ENCODE measurements at regions not wholly inside any gene's neighbourhood (a gene's known extent, or its start where the extent isn't known, plus 50 kb on each side); places are given as distances from the start of the nearest gene placed in this dataset.

DNA sequence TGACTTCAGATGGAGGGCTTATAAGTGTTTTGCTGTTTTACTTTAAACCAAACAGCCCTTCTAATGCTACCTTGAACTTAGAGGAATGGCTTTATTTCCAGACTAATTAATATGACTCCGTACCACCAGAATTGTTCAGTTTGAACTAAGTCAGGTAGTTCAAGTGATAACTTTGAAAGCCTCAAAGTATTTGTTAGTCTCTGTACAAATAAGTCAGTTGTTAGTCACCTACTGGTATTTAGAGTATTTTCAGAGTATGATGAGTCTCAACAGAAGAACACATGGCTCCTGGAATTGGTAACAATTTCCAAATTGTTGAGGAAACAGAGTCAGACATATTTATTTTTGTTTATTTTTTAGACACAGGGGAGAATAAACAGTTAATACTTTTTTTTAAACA is 381.8 kb upstream of the NRXN1 start:
- ATAC-seq: no peak
- Histone ChIP-seq H3K4me3 (no peak overlapping the region), H3K27ac (no peak overlapping the region), H3K4me2 (no peak overlapping the region), H3K9me3 (peaks cover 24% of the 10 kb centered on the region), H3K4me1 (no peaks in the 10 kb centered on the region)
- CTCF ChIA-PET: no interaction called here
- no peak for FAIRE-seq
- POLR2A ChIA-PET: no interaction called here
- TF ChIP-seq CBX8 (IDR thresholded peaks at IDR 0.05): no peak
- no peak for TF ChIP-seq TP53 (CRISPR knock-in tag; IDR thresholded peaks at IDR 0.05)
- TF ChIP-seq EHF (CRISPR knock-in tag; IDR thresholded peaks at IDR 0.05): no peak
- TF ChIP-seq, protein P1, sequence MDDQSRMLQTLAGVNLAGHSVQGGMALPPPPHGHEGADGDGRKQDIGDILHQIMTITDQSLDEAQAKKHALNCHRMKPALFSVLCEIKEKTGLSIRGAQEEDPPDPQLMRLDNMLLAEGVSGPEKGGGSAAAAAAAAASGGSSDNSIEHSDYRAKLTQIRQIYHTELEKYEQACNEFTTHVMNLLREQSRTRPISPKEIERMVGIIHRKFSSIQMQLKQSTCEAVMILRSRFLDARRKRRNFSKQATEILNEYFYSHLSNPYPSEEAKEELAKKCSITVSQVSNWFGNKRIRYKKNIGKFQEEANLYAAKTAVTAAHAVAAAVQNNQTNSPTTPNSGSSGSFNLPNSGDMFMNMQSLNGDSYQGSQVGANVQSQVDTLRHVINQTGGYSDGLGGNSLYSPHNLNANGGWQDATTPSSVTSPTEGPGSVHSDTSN (IDR thresholded peaks at IDR 0.05): no peak
- TF ChIP-seq ZSCAN20 (CRISPR knock-in tag; IDR thresholded peaks at IDR 0.05): no peak
- no peak for TF ChIP-seq CHD4 (IDR thresholded peaks at IDR 0.05; ENCODE audit: borderline replicate concordance)
- TF ChIP-seq HOXB13 (CRISPR knock-in tag; IDR thresholded peaks at IDR 0.05; ENCODE audit: low read depth): no peak
- no peak for TF ChIP-seq NR3C1 (IDR thresholded peaks at IDR 0.05)
- no peak for TF ChIP-seq TFCP2L1 (CRISPR knock-in tag; IDR thresholded peaks at IDR 0.05)
- TF ChIP-seq ESRRA (IDR thresholded peaks at IDR 0.05; ENCODE audit: borderline replicate concordance, low read length): no peak
- TF ChIP-seq CTCF (IDR thresholded peaks at IDR 0.05): no peak
- 17% methylated on average over 1 of the region's 1 CpG for WGBS (ENCODE audit: missing lambda C conversion rate)
- DNase-seq (ENCODE audit: low read depth in 1 of 2, low spot score in 1 of 2): no peak

- H3K9me3 ChIP-seq: peaks cover 24% of the 10 kb centered on the region
- no peak overlapping the region for H3K4me3 ChIP-seq
- TF ChIP-seq HDAC2 (IDR thresholded peaks at IDR 0.05) (no peak), USF2 (IDR thresholded peaks at IDR 0.05) (no peak), FOXS1 (CRISPR knock-in tag; IDR thresholded peaks at IDR 0.05) (no peak), CEBPB (IDR thresholded peaks at IDR 0.05) (no peak), KDM1A (IDR thresholded peaks at IDR 0.05; ENCODE audit: low read depth) (no peak), RAD21 (conservative IDR thresholded peaks at IDR 0.05 in 1 of 2, IDR thresholded peaks at IDR 0.05 in 1 of 2) (no peak), NPAS2 (CRISPR knock-in tag; IDR thresholded peaks at IDR 0.05; ENCODE audit: borderline replicate concordance) (no peak), CBX2 (IDR thresholded peaks at IDR 0.05; ENCODE audit: borderline replicate concordance, low read depth) (no peak), KDM5A (IDR thresholded peaks at IDR 0.05) (no peak), HOXA7 (CRISPR knock-in tag; IDR thresholded peaks at IDR 0.05) (no peak), RFX5 (IDR thresholded peaks at IDR 0.05) (no peak), ZNF302 (CRISPR knock-in tag; IDR thresholded peaks at IDR 0.05) (no peak), EP300 (IDR thresholded peaks at IDR 0.05) (no peak), REST (IDR thresholded peaks at IDR 0.05) (no peak), JUNB (IDR thresholded peaks at IDR 0.05) (no peak), ZFP36 (IDR thresholded peaks at IDR 0.05; ENCODE audit: borderline replicate concordance, partially characterized antibody) (no peak)
- ChIA-PET POLR2A (no interaction called here), CTCF (no interaction called here)
- DNase-seq (ENCODE audit: low read depth in 1 of 2, low spot score in 1 of 2) (no peak), FAIRE-seq (no peak), ATAC-seq (no peak)
- WGBS (ENCODE audit: missing lambda C conversion rate): 4% methylated on average over 3 of the region's 3 CpGs
- H3K4me2 ChIP-seq: no peak overlapping the region
- H3K4me1 ChIP-seq: no peaks in the 10 kb centered on the region
- H3K27ac ChIP-seq: no peak overlapping the region
Observed at GRCh38 chr2:51410331-51410730, 378.4 kb upstream of the NRXN1 start.

All from A549 (cell line).